GM21786 (cell line): ENCODE measurements at regions not wholly inside any gene's neighbourhood (a gene's known extent, or its start where the extent isn't known, plus 50 kb on each side); places are given as distances from the start of the nearest gene placed in this dataset.

Experiments
- ATAC-seq: cut with Tn5 transposase; IDR thresholded peaks from one replicate; pipeline ENCODE4 v1.9.1; 2021; ENCODE audit not compliant: unreplicated experiment

- peak; percentile 98 for ATAC-seq
These were observed 162.6 kb upstream of the AKR1E2 start for GRCh38 chr10:4663162-4663992.

- ATAC-seq, result no peak
These were observed 163.3 kb upstream of the AKR1E2 start for GRCh38 chr10:4662576-4663161.

GRCh38 chr10:4661511-4662255, 164.3 kb upstream of the AKR1E2 start:
- no peak for ATAC-seq

GRCh38 chr10:4658777-4659176, 167.2 kb upstream of the AKR1E2 start:
- ATAC-seq, result no peak

- no peak for ATAC-seq
These were observed 169.3 kb upstream of the AKR1E2 start for GRCh38 chr10:4656576-4657194.

GRCh38 chr10:4655879-4656278, 170.1 kb upstream of the AKR1E2 start:
- no peak for ATAC-seq

- no peak for ATAC-seq
These were observed 170.6 kb upstream of the AKR1E2 start for GRCh38 chr10:4655406-4655805.

- no peak for ATAC-seq
These were observed 171.5 kb upstream of the AKR1E2 start for GRCh38 chr10:4654496-4654895.

- no peak for ATAC-seq
These were observed 172.8 kb upstream of the AKR1E2 start for GRCh38 chr10:4653160-4653559.

- ATAC-seq, result no peak
These were observed 173.6 kb upstream of the AKR1E2 start for GRCh38 chr10:4652111-4653010.

GRCh38 chr10:4651404-4652037, 174.5 kb upstream of the AKR1E2 start:
- ATAC-seq, result no peak

GRCh38 chr10:4650582-4650981, 175.4 kb upstream of the AKR1E2 start:
- no peak for ATAC-seq

- no peak for ATAC-seq
These were observed 176.0 kb upstream of the AKR1E2 start for GRCh38 chr10:4649886-4650508.

- no peak for ATAC-seq
These were observed 176.5 kb upstream of the AKR1E2 start for GRCh38 chr10:4649471-4649870.

GRCh38 chr10:4648999-4649398, 177.0 kb upstream of the AKR1E2 start:
- ATAC-seq, result no peak

- no peak for ATAC-seq
These were observed 178.8 kb upstream of the AKR1E2 start for GRCh38 chr10:4647109-4647785.

- ATAC-seq, result no peak
These were observed 179.5 kb upstream of the AKR1E2 start for GRCh38 chr10:4646547-4646946.

GRCh38 chr10:4645836-4646235, 180.2 kb upstream of the AKR1E2 start:
- no peak for ATAC-seq

- no peak for ATAC-seq
These were observed 182.5 kb upstream of the AKR1E2 start for GRCh38 chr10:4643471-4643870.
